GM12891 (cell line): ENCODE measurements at regions not wholly inside any gene's neighbourhood (a gene's known extent, or its start where the extent isn't known, plus 50 kb on each side); places are given as distances from the start of the nearest gene placed in this dataset.
"Not testable (repeated sequence)": the region's sequence is repeated elsewhere in the genome, so short reads cannot be mapped to it uniquely, and the experiment has no call there.

Source experiments
- DNase-seq: peaks from one replicate; pipeline ENCODE4 v3.0.0; 2011; ENCODE audit warnings: low spot score; ENCODE audit not compliant: insufficient read length
- FAIRE-seq: peaks from 2 replicates; lab custom pipeline; 2011; peaks lifted over from hg19 to GRCh38; lab: Jason Lieb, UNC
- PAX5 ChIP-seq: IDR thresholded peaks from 2 replicates; pipeline ENCODE4 v1.6.1; 2011; ENCODE audit warnings: low read length, moderate library complexity, mild to moderate bottlenecking; ENCODE audit not compliant: insufficient read depth, severe bottlenecking
- POLR2A ChIP-seq: IDR thresholded peaks from 2 replicates; pipeline ENCODE4 v1.6.1; 2011; ENCODE audit warnings: low read depth, low read length, control low read depth
- POLR2AphosphoS5 ChIP-seq: IDR thresholded peaks from 2 replicates; pipeline ENCODE4 v1.6.1; 2011; ENCODE audit warnings: low read depth, low read length, control low read depth
- POU2F2 ChIP-seq: IDR thresholded peaks from 2 replicates; pipeline ENCODE4 v1.6.1; 2011; ENCODE audit warnings: low read depth, mild to moderate bottlenecking, control low read depth, low read length, moderate library complexity
- SPI1 ChIP-seq: IDR thresholded peaks from 2 replicates; pipeline ENCODE4 v1.6.1; 2011; ENCODE audit warnings: low read depth, low read length, control low read depth
- TAF1 ChIP-seq: IDR thresholded peaks from 2 replicates; pipeline ENCODE4 v1.6.1; 2011; ENCODE audit warnings: low read depth, low read length, control low read depth

DNA sequence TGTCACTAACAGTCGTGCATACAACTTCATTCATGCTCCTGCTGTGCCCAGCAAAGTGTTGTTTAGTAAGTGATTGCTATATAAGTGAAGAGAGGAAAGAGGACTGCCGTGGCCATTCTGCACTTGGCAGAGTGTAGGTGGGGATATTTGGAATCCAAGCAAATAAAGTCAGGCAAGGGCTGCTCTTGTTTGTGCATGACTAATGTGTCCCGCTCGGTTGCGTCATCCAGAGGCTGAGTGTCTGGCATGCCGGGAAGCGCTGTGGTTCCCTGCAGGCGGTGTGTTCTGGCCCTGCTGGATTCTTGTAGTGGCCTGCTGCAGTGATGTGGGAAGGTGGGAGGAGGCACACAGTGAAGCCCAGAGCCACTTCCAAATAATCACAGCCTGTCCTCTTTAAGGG, 136.9 kb upstream of the ANKH start:
- no peak for FAIRE-seq
- DNase-seq, result no peak
- TF ChIP-seq PAX5 (no peak), POU2F2 (no peak), POLR2AphosphoS5 (no peak), TAF1 (no peak), SPI1 (no peak), POLR2A (no peak)

DNA sequence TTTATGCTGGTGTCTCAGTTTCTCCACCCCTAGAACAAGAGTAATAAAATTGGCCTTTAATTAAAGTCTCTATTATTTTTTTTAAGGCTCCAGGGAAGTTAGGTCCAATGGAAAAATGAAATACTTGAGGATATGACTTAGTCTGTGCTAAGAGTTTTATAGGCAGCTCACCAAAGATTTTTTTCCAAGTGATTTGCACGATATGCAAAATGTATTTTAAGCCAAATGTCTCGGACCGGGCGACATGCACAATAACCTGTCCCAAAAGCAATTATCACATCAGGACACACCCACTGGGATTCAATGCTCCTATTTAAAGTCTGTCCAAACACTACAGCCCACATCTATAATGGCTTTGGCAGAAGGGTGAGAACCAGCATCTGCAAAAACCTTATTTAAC, 136.1 kb upstream of the ANKH start:
- FAIRE-seq, result no peak
- no peak for TF ChIP-seq POU2F2
- no peak for TF ChIP-seq SPI1
- TF ChIP-seq POLR2A, result no peak
- DNase-seq, result no peak

DNA sequence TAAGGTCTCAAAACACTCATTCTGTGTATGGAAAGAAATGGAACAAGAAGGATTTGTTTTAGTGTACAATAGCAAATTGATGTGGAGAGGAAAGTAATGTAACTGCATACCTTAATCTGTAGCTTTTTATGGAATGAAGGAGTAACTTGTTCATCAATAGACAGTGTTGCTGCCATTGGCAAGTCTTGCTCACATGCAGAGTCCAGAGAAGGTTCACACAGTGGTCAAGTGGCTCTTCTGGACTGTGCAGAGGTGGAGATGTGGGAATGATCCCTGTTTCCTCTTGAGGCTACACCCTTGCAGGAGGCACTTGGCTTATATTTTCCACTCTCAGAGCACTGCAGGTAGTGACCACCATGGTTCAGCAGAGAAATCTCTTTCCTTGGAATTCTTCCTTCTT, 132.9 kb upstream of the ANKH start:
- no peak for FAIRE-seq
- no peak for DNase-seq

DNA sequence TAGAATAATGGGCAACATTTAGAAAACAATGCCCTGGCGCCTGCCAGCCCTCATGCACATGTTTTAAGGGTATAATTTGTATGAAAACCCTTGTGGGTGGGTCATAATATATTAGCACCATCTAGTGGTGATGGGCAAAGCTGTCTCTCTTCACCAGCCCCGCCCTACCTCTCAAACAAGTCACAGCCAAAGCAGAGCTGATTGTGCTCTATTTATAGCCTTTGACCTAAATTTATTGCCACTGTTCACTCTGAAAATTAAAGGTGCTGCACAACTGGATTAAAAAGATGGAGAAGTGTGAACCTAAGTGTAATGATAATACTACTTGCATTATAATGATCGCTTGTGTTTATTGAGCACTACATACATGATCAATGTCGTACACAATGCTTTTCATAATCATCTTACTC, 131.9 kb upstream of the ANKH start:
- FAIRE-seq, result peak; percentile 83
- no peak for TF ChIP-seq PAX5
- no peak for TF ChIP-seq POLR2AphosphoS5
- TF ChIP-seq TAF1, result no peak
- TF ChIP-seq SPI1, result no peak
- no peak for TF ChIP-seq POLR2A
- TF ChIP-seq POU2F2, result no peak
- peak; percentile 42 for DNase-seq

More for the DNA sequence above, 132.9 kb upstream of the ANKH start:
- TF ChIP-seq PAX5, result no peak
- no peak for TF ChIP-seq TAF1
- no peak for TF ChIP-seq POU2F2
- no peak for TF ChIP-seq POLR2AphosphoS5
- no peak for TF ChIP-seq SPI1
- no peak for TF ChIP-seq POLR2A

- no peak for TF ChIP-seq POLR2AphosphoS5
- TF ChIP-seq TAF1, result no peak
- TF ChIP-seq POLR2A, result no peak
- no peak for TF ChIP-seq SPI1
- TF ChIP-seq POU2F2, result no peak
- TF ChIP-seq PAX5, result no peak
- DNase-seq, result no peak
- no peak for FAIRE-seq
Observed at GRCh38 chr5:15002791-15003190, 131.2 kb upstream of the ANKH start.

- FAIRE-seq (no peak), DNase-seq (no peak)
- no peak for TF ChIP-seq SPI1
- no peak for TF ChIP-seq POLR2AphosphoS5
- no peak for TF ChIP-seq TAF1
- no peak for TF ChIP-seq PAX5
- TF ChIP-seq POU2F2, result no peak
- TF ChIP-seq POLR2A, result no peak
Observed at GRCh38 chr5:15002173-15002572, 130.6 kb upstream of the ANKH start.

GRCh38 chr5:15001517-15001916, 129.9 kb upstream of the ANKH start:
- DNase-seq, result no peak
- FAIRE-seq, result no peak
- no peak for TF ChIP-seq POU2F2
- peak; percentile 38 for TF ChIP-seq SPI1

GRCh38 chr5:14998491-14998890, 126.9 kb upstream of the ANKH start:
- no peak for FAIRE-seq
- TF ChIP-seq SPI1 (peak; percentile 53), POLR2AphosphoS5 (no peak)
- DNase-seq, result no peak

DNA sequence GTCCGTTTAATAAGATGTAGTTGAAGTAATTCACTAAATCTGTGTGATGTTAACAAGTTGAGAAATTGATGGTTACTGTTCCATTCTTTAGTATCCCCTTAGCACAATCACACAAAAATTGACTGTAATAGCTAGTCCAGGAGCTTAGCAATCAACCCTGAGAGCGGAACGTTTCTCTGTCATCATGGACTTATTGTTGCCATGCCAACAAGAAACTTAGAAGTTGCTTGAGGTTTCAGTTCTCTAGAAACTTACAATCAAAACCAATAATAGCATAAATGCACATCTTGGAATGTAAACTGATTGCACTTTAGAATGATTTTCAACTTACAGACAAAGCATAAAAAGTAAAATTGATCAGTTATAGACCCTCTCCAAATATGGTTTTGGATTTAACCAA, 125.4 kb upstream of the ANKH start:
- FAIRE-seq (peak; percentile 84), DNase-seq (peak; percentile 9)
- peak; percentile 95 for TF ChIP-seq SPI1
- no peak for TF ChIP-seq POLR2AphosphoS5

DNA sequence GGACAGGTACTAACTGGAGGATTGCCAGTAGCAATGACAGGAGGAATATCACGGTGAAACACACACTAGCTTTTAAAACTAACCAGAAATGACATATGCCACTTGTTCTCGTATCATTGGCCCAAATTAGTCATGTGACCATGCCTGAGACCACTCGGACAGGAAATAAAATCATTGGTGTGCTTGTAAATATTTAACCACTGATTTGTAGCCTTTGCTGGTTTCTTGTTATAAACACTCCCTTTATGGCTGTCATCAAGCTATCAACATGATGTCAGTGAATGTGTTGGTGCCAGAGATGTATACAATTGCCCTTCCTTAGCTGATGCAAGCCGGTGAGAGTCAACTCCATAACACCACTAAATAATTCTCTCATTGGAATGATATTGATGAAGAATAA, 123.7 kb upstream of the ANKH start:
- FAIRE-seq, result no peak
- TF ChIP-seq PAX5 (no peak), POLR2A (no peak), SPI1 (no peak), POU2F2 (no peak), TAF1 (no peak), POLR2AphosphoS5 (no peak)

GRCh38 chr5:14993459-14994133, 122.0 kb upstream of the ANKH start:
- not testable (repeated sequence) for FAIRE-seq, DNase-seq

More for the DNA sequence above, 123.7 kb upstream of the ANKH start:
- no peak for DNase-seq

- peak; percentile 78 for FAIRE-seq
- not testable (repeated sequence) for DNase-seq
Observed at GRCh38 chr5:14992751-14993458, 121.3 kb upstream of the ANKH start.
